ENCODE measurements at regions not wholly inside any gene's neighbourhood (a gene's known extent, or its start where the extent isn't known, plus 50 kb on each side); places are given as distances from the start of the nearest gene placed in this dataset.

- no peak for TF ChIP-seq CTCF (IDR thresholded peaks at IDR 0.05)
- no peaks in the 10 kb centered on the region for H3K27me3 ChIP-seq
- no peak overlapping the region for H3K27ac ChIP-seq
- no peak overlapping the region for H3K4me3 ChIP-seq
- no peaks in the 10 kb centered on the region for H3K36me3 ChIP-seq
- intact Hi-C loops (cut with DNase I), result no loop called here
- DNase-seq (ENCODE audit: low spot score in 2 of 2), result no peak
- H3K4me1 ChIP-seq, result no peaks in the 10 kb centered on the region
- H3K9me3 ChIP-seq, result no peaks in the 10 kb centered on the region
Measured at GRCh38 chr22:45102896-45103420, 60.8 kb upstream of the NUP50 start.

GRCh38 chr22:45103756-45104155 is 60.0 kb upstream of the NUP50 start:
- Histone ChIP-seq H3K4me3 (no peak overlapping the region), H3K27me3 (no peaks in the 10 kb centered on the region), H3K36me3 (no peaks in the 10 kb centered on the region), H3K4me1 (no peaks in the 10 kb centered on the region), H3K9me3 (no peaks in the 10 kb centered on the region), H3K27ac (no peak overlapping the region)
- intact Hi-C loops (cut with DNase I), result no loop called here
- TF ChIP-seq CTCF (IDR thresholded peaks at IDR 0.05), result no peak
- DNase-seq (ENCODE audit: low spot score in 2 of 2), result no peak

GRCh38 chr22:45104313-45104712 is 59.4 kb upstream of the NUP50 start:
- no peaks in the 10 kb centered on the region for H3K36me3 ChIP-seq
- TF ChIP-seq CTCF (IDR thresholded peaks at IDR 0.05), result no peak
- no peak for DNase-seq (ENCODE audit: low spot score in 2 of 2)
- H3K4me1 ChIP-seq, result no peaks in the 10 kb centered on the region
- no peaks in the 10 kb centered on the region for H3K27me3 ChIP-seq
- H3K27ac ChIP-seq, result no peak overlapping the region
- H3K4me3 ChIP-seq, result no peak overlapping the region
- H3K9me3 ChIP-seq, result no peaks in the 10 kb centered on the region
- intact Hi-C loops (cut with DNase I), result no loop called here

- H3K36me3 ChIP-seq, result no peaks in the 10 kb centered on the region
- DNase-seq (ENCODE audit: low spot score in 2 of 2), result no peak
- no peak overlapping the region for H3K27ac ChIP-seq
- H3K9me3 ChIP-seq, result no peaks in the 10 kb centered on the region
- H3K4me3 ChIP-seq, result no peak overlapping the region
- H3K27me3 ChIP-seq, result no peaks in the 10 kb centered on the region
- TF ChIP-seq CTCF (IDR thresholded peaks at IDR 0.05), result no peak
- H3K4me1 ChIP-seq, result no peaks in the 10 kb centered on the region
- intact Hi-C loops (cut with DNase I), result no loop called here
Measured at GRCh38 chr22:45105281-45105702, 58.4 kb upstream of the NUP50 start.

- H3K27me3 ChIP-seq, result no peaks in the 10 kb centered on the region
- no peak for TF ChIP-seq CTCF (IDR thresholded peaks at IDR 0.05)
- H3K27ac ChIP-seq, result no peak overlapping the region
- intact Hi-C loops (cut with DNase I), result no loop called here
- no peaks in the 10 kb centered on the region for H3K4me1 ChIP-seq
- no peaks in the 10 kb centered on the region for H3K36me3 ChIP-seq
- H3K4me3 ChIP-seq, result no peak overlapping the region
- no peaks in the 10 kb centered on the region for H3K9me3 ChIP-seq
- DNase-seq (ENCODE audit: low spot score in 2 of 2), result no peak
Measured at GRCh38 chr22:45107671-45108070, 56.1 kb upstream of the NUP50 start.
